SW480 (cell line): ENCODE measurements at regions not wholly inside any gene's neighbourhood (a gene's known extent, or its start where the extent isn't known, plus 50 kb on each side); places are given as distances from the start of the nearest gene placed in this dataset.
A peak's percentile ranks its signal among the peaks of the same experiment; 100 is the strongest.
"Not testable (repeated sequence)": the region's sequence is repeated elsewhere in the genome, so short reads cannot be mapped to it uniquely, and the experiment has no call there.

Experiments used
- DNase-seq: peaks from one replicate; pipeline ENCODE4 v3.0.0-alpha.2; 2016; ENCODE audit warnings: low spot score

GRCh38 chr16:9647981-9648701, 534.1 kb downstream of the GRIN2A start:
- DNase-seq, result peak; percentile 36

GRCh38 chr16:9650284-9650683, 531.9 kb downstream of the GRIN2A start:
- DNase-seq, result no peak

GRCh38 chr16:9655051-9655450, 527.2 kb downstream of the GRIN2A start:
- no peak for DNase-seq

GRCh38 chr16:9657641-9658040, 524.6 kb downstream of the GRIN2A start:
- DNase-seq, result no peak

DNA sequence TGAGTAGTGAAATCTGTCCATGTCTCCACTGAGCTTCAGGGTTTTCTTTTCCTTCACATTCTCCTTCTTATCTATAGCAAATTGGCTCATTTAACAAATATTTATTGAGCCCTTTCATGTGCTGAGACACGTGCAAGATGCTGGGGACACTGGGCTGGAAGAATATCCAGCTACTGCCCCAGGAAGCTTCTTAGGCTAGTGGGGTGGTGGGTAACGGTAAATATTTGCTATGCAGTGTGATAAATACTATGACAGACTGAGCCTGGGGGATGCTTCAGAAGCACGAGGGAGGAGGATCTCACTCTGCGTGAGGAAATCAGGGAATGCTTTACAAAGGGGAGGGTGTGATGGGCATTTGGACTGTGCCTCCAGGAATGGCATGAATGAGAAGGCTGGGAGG, 524.1 kb downstream of the GRIN2A start:
- no peak for DNase-seq

GRCh38 chr16:9658586-9658985, 523.6 kb downstream of the GRIN2A start:
- no peak for DNase-seq

- no peak for DNase-seq
Observed at GRCh38 chr16:9660898-9661297, 521.3 kb downstream of the GRIN2A start.

GRCh38 chr16:9661336-9662017, 520.8 kb downstream of the GRIN2A start:
- no peak for DNase-seq

- no peak for DNase-seq
Observed at GRCh38 chr16:9663588-9663987, 518.6 kb downstream of the GRIN2A start.

GRCh38 chr16:9665851-9666271, 516.4 kb downstream of the GRIN2A start:
- peak; percentile 87 for DNase-seq

GRCh38 chr16:9666834-9667480, 515.3 kb downstream of the GRIN2A start:
- DNase-seq, result no peak

- no peak for DNase-seq
Observed at GRCh38 chr16:9670033-9670432, 512.2 kb downstream of the GRIN2A start.

DNA sequence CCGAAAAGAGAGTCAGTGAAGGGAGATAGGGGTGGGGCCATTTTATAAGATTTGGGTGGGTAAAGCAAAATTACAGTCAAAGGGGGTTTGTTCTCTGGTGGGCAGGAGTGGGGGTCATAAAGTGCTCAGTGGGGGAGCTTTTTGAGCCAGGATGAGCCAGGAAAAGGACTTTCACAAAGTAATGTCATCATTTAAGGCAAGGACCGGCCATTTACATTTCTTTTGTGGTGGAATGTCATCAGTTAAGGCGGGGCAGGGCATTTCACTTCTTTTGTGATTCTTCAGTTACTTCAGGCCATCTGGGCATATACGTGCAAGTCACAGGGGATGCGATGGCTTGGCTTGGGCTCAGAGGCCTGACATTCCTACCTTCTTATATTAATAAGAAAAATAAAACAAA, 511.6 kb downstream of the GRIN2A start:
- not testable (repeated sequence) for DNase-seq

DNA sequence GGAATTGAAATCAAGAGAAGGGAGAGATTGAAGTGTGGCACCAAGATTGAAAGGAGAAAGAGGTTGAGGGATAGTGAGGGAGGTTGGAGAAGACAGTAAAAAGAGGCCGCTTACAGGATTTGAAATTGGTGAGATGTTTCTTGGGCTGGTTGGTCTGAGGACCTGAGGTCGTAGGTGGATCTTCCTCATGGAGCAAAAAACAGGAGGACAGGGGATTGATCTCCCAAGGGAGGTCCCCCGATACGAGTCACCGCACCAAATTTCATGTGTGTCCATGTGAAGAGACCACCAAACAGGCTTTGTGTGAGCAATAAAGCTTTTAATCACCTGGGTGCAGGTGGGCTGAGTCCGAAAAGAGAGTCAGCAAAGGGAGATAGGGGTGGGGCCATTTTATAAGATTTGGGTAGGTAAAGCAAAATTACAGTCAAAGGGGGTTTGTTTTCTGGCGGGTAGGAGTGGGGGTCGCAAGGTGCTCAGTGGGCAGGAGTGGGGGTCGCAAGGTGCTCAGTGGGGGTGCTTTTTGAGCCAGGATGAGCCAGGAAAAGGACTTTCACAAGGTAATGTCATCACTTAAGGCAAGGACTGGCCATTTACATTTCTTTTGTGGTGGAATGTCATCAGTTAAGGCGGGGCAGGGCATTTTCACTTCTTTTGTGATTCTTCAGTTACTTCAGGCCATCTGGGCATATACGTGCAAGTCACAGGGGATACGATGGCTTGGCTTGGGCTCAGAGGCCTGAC, 505.5 kb downstream of the GRIN2A start:
- DNase-seq, result not testable (repeated sequence)

DNA sequence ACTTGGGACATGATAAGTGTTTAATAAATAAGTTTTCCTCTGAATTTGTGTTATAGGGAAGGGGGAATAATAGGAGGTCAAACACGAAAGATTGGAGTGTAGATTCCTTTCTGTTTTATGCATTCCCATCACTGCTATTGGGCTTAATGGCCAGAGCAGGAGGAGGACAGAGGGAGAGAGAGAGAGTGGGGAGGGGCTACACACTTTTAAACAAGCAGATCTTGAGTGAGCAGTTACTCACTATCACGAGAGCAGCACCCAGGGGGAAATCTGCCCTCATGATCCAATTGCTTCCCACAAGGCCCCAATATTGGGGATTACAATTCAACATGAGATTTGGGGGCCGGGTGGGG, 505.0 kb downstream of the GRIN2A start:
- DNase-seq, result no peak

DNA sequence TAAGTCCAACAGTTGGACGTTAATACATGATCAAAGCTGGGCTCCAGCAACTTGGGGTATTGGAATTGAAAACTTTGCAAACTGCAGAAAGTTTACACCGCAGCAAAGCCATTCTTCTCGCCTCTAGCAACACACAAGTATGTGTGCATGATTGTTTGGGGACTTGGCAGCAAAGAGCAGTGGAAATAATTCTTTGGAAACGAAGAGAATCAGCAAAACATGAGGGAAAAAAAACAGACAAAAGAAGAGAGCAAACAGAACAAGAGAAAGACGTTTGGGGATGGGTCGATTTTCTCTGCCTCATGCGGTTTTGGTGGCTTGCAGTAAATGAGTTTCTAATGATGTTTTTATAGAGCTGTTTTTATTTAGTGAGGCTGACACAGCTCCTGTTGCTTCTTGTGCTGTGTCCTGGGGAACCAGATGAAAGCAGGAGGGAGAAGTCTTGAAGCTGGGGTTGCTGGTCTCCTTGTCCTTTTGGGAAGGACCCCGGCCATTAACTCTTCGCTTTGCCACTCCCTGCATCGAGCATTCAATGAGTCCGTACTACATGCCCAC, 502.9 kb downstream of the GRIN2A start:
- no peak for DNase-seq

- DNase-seq, result no peak
Observed at GRCh38 chr16:9680019-9680655, 502.1 kb downstream of the GRIN2A start.

GRCh38 chr16:9680968-9681367, 501.3 kb downstream of the GRIN2A start:
- DNase-seq, result no peak

DNA sequence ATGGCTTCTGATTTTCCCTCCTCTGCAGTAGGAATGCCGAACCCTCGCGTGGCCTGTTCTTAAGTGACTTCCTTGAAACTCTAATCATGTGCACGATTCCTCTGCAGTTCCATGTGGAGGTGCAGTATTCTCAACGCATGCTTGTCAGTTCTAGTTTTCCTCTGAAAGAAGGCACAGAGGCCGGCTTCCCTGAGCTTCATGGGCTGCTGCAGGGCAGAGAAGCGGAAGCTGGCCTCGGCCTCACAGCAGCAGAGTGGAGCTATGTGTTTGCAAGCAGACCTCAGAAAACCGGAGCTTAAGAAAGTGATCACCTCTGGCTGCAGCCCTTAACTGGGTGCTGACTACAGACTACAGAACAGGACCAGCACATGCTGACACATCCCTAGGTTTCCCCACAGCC, 500.7 kb downstream of the GRIN2A start:
- no peak for DNase-seq

GRCh38 chr16:9682320-9682719, 499.9 kb downstream of the GRIN2A start:
- no peak for DNase-seq

GRCh38 chr16:9683677-9684076, 498.6 kb downstream of the GRIN2A start:
- DNase-seq, result no peak
